DMS53 treated with DMSO at 0.1 percent for 48 hours (cell line): ENCODE measurements at regions not wholly inside any gene's neighbourhood (a gene's known extent, or its start where the extent isn't known, plus 50 kb on each side); places are given as distances from the start of the nearest gene placed in this dataset.
A peak's percentile ranks its signal among the peaks of the same experiment; 100 is the strongest.
"Not testable (repeated sequence)": the region's sequence is repeated elsewhere in the genome, so short reads cannot be mapped to it uniquely, and the experiment has no call there.

ENCODE experiments used
- DNase-seq: peaks from one replicate; lab custom pipeline; 2025; ENCODE audit not compliant: unreplicated experiment; lab: John Stamatoyannopoulos, UW

GRCh38 chr5:174931033-174931432, 206.7 kb downstream of the MSX2 start:
- DNase-seq, result not testable (repeated sequence)

- no peak for DNase-seq
Observed at GRCh38 chr5:174925586-174925985, 201.2 kb downstream of the MSX2 start.

GRCh38 chr5:174922955-174923354, 198.6 kb downstream of the MSX2 start:
- DNase-seq, result no peak

- DNase-seq, result no peak
Observed at GRCh38 chr5:174920906-174921550, 196.6 kb downstream of the MSX2 start.

GRCh38 chr5:174919351-174919750, 195.0 kb downstream of the MSX2 start:
- DNase-seq, result no peak

- DNase-seq, result no peak
Observed at GRCh38 chr5:174918655-174919054, 194.3 kb downstream of the MSX2 start.

GRCh38 chr5:174917976-174918554, 193.7 kb downstream of the MSX2 start:
- no peak for DNase-seq

GRCh38 chr5:174917435-174917834, 193.1 kb downstream of the MSX2 start:
- not testable (repeated sequence) for DNase-seq

GRCh38 chr5:174916924-174917323, 192.5 kb downstream of the MSX2 start:
- DNase-seq, result not testable (repeated sequence)

- DNase-seq, result no peak
Observed at GRCh38 chr5:174916227-174916626, 191.8 kb downstream of the MSX2 start.

- no peak for DNase-seq
Observed at GRCh38 chr5:174911118-174911517, 186.7 kb downstream of the MSX2 start.

GRCh38 chr5:174910245-174910737, 185.9 kb downstream of the MSX2 start:
- peak; percentile 65 for DNase-seq

- DNase-seq, result no peak
Observed at GRCh38 chr5:174903172-174903732, 178.9 kb downstream of the MSX2 start.

GRCh38 chr5:174901336-174901735, 177.0 kb downstream of the MSX2 start:
- no peak for DNase-seq

GRCh38 chr5:174900240-174900865, 176.0 kb downstream of the MSX2 start:
- no peak for DNase-seq

GRCh38 chr5:174897281-174897950, 173.0 kb downstream of the MSX2 start:
- DNase-seq, result no peak

GRCh38 chr5:174895360-174895759, 171.0 kb downstream of the MSX2 start:
- no peak for DNase-seq

- DNase-seq, result no peak
Observed at GRCh38 chr5:174892742-174893141, 168.4 kb downstream of the MSX2 start.

- not testable (repeated sequence) for DNase-seq
Observed at GRCh38 chr5:174880412-174881200, 156.2 kb downstream of the MSX2 start.

- DNase-seq, result peak; percentile 24
Observed at GRCh38 chr5:174877987-174878386, 153.6 kb downstream of the MSX2 start.

- DNase-seq, result no peak
Observed at GRCh38 chr5:174872271-174872670, 147.9 kb downstream of the MSX2 start.
